ENCODE measurements at regions not wholly inside any gene's neighbourhood (a gene's known extent, or its start where the extent isn't known, plus 50 kb on each side); places are given as distances from the start of the nearest gene placed in this dataset.
A peak's percentile ranks its signal among the peaks of the same experiment; 100 is the strongest.

GRCh38 chr4:128606173-128606572, 203.3 kb upstream of the JADE1 start:
- Histone ChIP-seq H3K4me1 (ENCODE audit: control insufficient read depth, extremely low read depth, insufficient read depth, low read length) (peaks cover 33% of the 10 kb centered on the region), H3K9me1 (ENCODE audit: control insufficient read depth, extremely low read depth, insufficient read depth, low read length) (no peaks in the 10 kb centered on the region), H3K27me3 (ENCODE audit: control insufficient read depth, extremely low read depth, insufficient read depth, low read length) (no peaks in the 10 kb centered on the region), H3K36me3 (ENCODE audit: control insufficient read depth in 2 of 2, extremely low read depth in 1 of 2, insufficient read depth in 2 of 2, low read length in 2 of 2) (no peaks in the 10 kb centered on the region), H3K79me2 (ENCODE audit: control insufficient read depth, insufficient read depth, low read length) (no peaks in the 10 kb centered on the region), H3K4me3 (ENCODE audit: control insufficient read depth in 2 of 3, extremely low read depth in 1 of 3, insufficient read depth in 2 of 3, low read depth in 1 of 3, low read length in 3 of 3) (no peak overlapping the region), H2AFZ (ENCODE audit: control insufficient read depth, low read length) (no peak overlapping the region), H3K27ac (ENCODE audit: control insufficient read depth, insufficient read depth, low read length) (no peak overlapping the region), H3K9ac (ENCODE audit: control insufficient read depth, extremely low read depth, insufficient read depth, low read length) (no peak overlapping the region), H3K4me2 (ENCODE audit: control insufficient read depth, extremely low read depth, insufficient read depth, low read depth, low read length) (no peak overlapping the region), H4K20me1 (ENCODE audit: control insufficient read depth, extremely low read depth, insufficient read depth, low read length) (no peaks in the 10 kb centered on the region), H3K9me3 (ENCODE audit: control insufficient read depth, low read depth, low read length) (no peaks in the 10 kb centered on the region)
- DNase-seq (ENCODE audit: low read depth, low spot score) (peak; percentile 21), FAIRE-seq (no peak)
- dilution Hi-C loops (cut with MboI; ENCODE audit: extremely low pct_ligation_motif_present, low sequenced_read_pairs) = no loop called here
- TF ChIP-seq CTCF (optimal IDR thresholded peaks at IDR 0.05 in 1 of 3, IDR thresholded peaks at IDR 0.05 in 1 of 3, conservative IDR thresholded peaks at IDR 0.05 in 1 of 3; ENCODE audit: extremely low read depth in 1 of 3, insufficient read depth in 2 of 3, low read length in 3 of 3) = no peak
- TF ChIP-seq EZH2 (IDR thresholded peaks at IDR 0.05; ENCODE audit: low read length) = no peak

DNA sequence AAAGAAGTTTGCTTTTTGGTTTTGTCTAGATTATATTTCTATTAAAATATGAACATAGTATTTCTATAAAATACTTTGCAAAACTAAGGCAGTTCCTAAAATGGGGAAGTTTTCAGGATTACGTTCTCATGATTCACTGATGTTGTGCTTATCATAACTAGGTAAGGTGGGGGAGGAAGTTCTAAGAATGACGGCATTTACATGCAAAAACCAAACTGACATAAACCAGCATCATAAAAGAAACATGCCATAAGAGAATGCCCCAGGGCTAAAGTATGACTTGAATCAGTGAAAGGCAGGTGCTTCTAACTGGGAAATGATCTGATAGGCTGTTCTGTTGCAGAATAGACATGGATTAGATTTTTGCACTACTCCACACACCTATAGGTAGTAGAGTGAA, 204.7 kb upstream of the JADE1 start:
- DNase-seq (ENCODE audit: low read depth, low spot score) (peak; percentile 69), FAIRE-seq (peak; percentile 88)
- dilution Hi-C loops (cut with MboI; ENCODE audit: extremely low pct_ligation_motif_present, low sequenced_read_pairs) = no loop called here

More for the DNA sequence above, 204.7 kb upstream of the JADE1 start:
- Histone ChIP-seq H2AFZ (ENCODE audit: control insufficient read depth, low read length) (no peak overlapping the region), H3K9me1 (ENCODE audit: control insufficient read depth, extremely low read depth, insufficient read depth, low read length) (no peaks in the 10 kb centered on the region), H3K27ac (ENCODE audit: control insufficient read depth, insufficient read depth, low read length) (peak overlapping the region; percentile 47), H3K4me2 (ENCODE audit: control insufficient read depth, extremely low read depth, insufficient read depth, low read depth, low read length) (peak overlapping the region; percentile 29), H4K20me1 (ENCODE audit: control insufficient read depth, extremely low read depth, insufficient read depth, low read length) (no peaks in the 10 kb centered on the region), H3K4me3 (ENCODE audit: control insufficient read depth in 2 of 3, extremely low read depth in 1 of 3, insufficient read depth in 2 of 3, low read depth in 1 of 3, low read length in 3 of 3) (no peak overlapping the region), H3K9me3 (ENCODE audit: control insufficient read depth, low read depth, low read length) (no peaks in the 10 kb centered on the region), H3K9ac (ENCODE audit: control insufficient read depth, extremely low read depth, insufficient read depth, low read length) (no peak overlapping the region), H3K27me3 (ENCODE audit: control insufficient read depth, extremely low read depth, insufficient read depth, low read length) (no peaks in the 10 kb centered on the region), H3K36me3 (ENCODE audit: control insufficient read depth in 2 of 2, extremely low read depth in 1 of 2, insufficient read depth in 2 of 2, low read length in 2 of 2) (no peaks in the 10 kb centered on the region), H3K4me1 (ENCODE audit: control insufficient read depth, extremely low read depth, insufficient read depth, low read length) (peaks cover 45% of the 10 kb centered on the region), H3K79me2 (ENCODE audit: control insufficient read depth, insufficient read depth, low read length) (no peaks in the 10 kb centered on the region)
- TF ChIP-seq EZH2 (IDR thresholded peaks at IDR 0.05; ENCODE audit: low read length) (no peak), CTCF (optimal IDR thresholded peaks at IDR 0.05 in 1 of 3, IDR thresholded peaks at IDR 0.05 in 1 of 3, conservative IDR thresholded peaks at IDR 0.05 in 1 of 3; ENCODE audit: extremely low read depth in 1 of 3, insufficient read depth in 2 of 3, low read length in 3 of 3) (no peak)

All from keratinocyte (primary cell).